ENCODE measurements at regions not wholly inside any gene's neighbourhood (a gene's known extent, or its start where the extent isn't known, plus 50 kb on each side); places are given as distances from the start of the nearest gene placed in this dataset.

DNA sequence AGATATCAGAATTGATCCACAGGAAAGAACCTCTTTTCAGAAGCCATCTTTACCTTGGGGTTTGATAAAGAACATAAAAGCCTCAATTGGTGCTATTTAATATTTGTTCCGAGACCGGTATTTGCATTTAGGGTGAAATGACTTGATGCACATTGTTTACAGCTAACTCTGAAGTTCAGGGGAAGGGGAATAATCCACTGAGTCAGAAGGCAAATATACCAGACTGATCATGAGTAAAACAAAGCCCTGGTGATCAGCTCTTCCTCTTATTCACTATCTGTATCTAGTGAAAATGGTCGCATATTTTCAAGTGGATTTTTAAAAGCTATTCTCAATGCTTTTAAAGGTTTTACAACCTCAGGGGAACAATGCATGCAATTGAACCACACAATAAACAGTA, 53.0 kb upstream of the ATP8B1 start:
- H3K27ac ChIP-seq = no peak overlapping the region
- H3K9me3 ChIP-seq = no peaks in the 10 kb centered on the region
- intact Hi-C loops (cut with DNase I; ENCODE audit: low total_unique reads) = no loop called here
- TF ChIP-seq, protein P1, sequence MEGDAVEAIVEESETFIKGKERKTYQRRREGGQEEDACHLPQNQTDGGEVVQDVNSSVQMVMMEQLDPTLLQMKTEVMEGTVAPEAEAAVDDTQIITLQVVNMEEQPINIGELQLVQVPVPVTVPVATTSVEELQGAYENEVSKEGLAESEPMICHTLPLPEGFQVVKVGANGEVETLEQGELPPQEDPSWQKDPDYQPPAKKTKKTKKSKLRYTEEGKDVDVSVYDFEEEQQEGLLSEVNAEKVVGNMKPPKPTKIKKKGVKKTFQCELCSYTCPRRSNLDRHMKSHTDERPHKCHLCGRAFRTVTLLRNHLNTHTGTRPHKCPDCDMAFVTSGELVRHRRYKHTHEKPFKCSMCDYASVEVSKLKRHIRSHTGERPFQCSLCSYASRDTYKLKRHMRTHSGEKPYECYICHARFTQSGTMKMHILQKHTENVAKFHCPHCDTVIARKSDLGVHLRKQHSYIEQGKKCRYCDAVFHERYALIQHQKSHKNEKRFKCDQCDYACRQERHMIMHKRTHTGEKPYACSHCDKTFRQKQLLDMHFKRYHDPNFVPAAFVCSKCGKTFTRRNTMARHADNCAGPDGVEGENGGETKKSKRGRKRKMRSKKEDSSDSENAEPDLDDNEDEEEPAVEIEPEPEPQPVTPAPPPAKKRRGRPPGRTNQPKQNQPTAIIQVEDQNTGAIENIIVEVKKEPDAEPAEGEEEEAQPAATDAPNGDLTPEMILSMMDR (IDR thresholded peaks at IDR 0.05) = no peak
- TF ChIP-seq POLR2A (IDR thresholded peaks at IDR 0.05) (no peak), POLR2AphosphoS5 (IDR thresholded peaks at IDR 0.05) (no peak)
- no peak for DNase-seq (ENCODE audit: low spot score in 2 of 2)
- H3K4me3 ChIP-seq = no peak overlapping the region
- no peaks in the 10 kb centered on the region for H3K27me3 ChIP-seq
- no peaks in the 10 kb centered on the region for H3K36me3 ChIP-seq
- H3K4me1 ChIP-seq = no peaks in the 10 kb centered on the region

DNA sequence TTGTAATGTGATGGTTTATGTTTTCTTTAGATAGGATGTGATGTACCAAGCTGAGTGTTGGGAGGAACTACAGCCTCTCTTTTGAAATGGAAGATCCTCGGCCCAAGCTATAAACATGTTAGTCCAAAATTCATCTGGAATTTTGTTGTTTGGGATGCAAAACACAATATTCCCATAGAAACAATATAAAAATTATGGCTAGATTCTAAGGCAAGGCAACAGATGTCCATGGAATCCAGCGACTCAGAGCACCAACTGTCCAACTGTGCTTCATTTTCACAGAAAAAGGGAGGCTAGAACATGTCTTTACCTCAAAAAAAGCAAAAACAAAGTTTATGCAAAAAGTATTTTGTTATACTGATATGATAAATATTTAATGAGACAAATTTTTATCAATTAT, 52.4 kb upstream of the ATP8B1 start:
- no peaks in the 10 kb centered on the region for H3K9me3 ChIP-seq
- no peaks in the 10 kb centered on the region for H3K27me3 ChIP-seq
- intact Hi-C loops (cut with DNase I; ENCODE audit: low total_unique reads) = no loop called here
- TF ChIP-seq, protein P1 (IDR thresholded peaks at IDR 0.05) = no peak
- TF ChIP-seq POLR2A (IDR thresholded peaks at IDR 0.05) (no peak), POLR2AphosphoS5 (IDR thresholded peaks at IDR 0.05) (no peak)
- DNase-seq (ENCODE audit: low spot score in 2 of 2) = no peak
- H3K36me3 ChIP-seq = no peaks in the 10 kb centered on the region
- H3K4me3 ChIP-seq = no peak overlapping the region
- no peak overlapping the region for H3K27ac ChIP-seq
- H3K4me1 ChIP-seq = no peaks in the 10 kb centered on the region

DNA sequence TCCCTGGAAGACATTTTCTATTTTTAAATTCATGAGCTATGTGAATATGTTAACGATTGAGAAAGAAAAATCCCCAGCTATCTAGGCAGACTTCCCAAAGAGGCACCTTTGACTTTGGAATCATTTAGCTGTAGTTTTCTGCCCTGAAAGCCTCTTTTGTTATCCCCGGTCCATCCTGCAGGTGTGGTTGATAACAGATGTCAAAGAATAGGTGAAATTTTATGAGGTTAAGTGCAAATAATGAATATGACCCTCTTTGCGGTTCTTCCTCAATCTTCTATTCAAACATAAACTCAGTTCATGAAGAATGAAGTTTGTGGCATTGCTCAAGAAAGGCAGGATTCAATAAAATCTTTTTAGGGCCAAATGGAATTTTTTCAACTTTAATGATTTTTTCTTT, 51.6 kb upstream of the ATP8B1 start:
- DNase-seq (ENCODE audit: low spot score in 2 of 2) = no peak
- Histone ChIP-seq H3K4me3 (no peak overlapping the region), H3K27me3 (no peaks in the 10 kb centered on the region), H3K4me1 (no peaks in the 10 kb centered on the region), H3K27ac (no peak overlapping the region), H3K9me3 (no peaks in the 10 kb centered on the region), H3K36me3 (no peaks in the 10 kb centered on the region)
- no peak for TF ChIP-seq POLR2AphosphoS5 (IDR thresholded peaks at IDR 0.05)
- TF ChIP-seq, protein P1 (IDR thresholded peaks at IDR 0.05) = no peak
- intact Hi-C loops (cut with DNase I; ENCODE audit: low total_unique reads) = no loop called here

DNA sequence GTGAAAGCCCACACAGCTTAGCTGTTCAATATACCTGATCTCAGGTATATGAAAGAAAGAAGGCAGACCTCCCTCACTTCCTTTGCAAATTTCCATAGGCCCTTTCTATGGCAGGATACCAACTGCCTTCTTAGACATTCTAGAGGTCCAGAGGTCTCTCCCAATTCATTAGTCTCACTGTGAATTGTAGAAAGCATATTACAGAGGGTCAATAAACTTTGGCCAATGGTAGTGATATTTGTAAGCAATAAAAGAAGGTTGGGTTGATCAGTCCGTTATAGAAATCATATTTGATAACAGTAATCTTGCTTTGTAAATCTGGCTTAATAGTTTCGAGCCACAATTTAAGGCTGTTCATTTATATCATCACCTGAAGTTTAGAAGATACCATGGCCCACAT, 50.7 kb upstream of the ATP8B1 start:
- Histone ChIP-seq H3K27ac (no peak overlapping the region), H3K4me3 (no peak overlapping the region), H3K4me1 (no peaks in the 10 kb centered on the region), H3K36me3 (no peaks in the 10 kb centered on the region), H3K9me3 (no peaks in the 10 kb centered on the region), H3K27me3 (no peaks in the 10 kb centered on the region)
- TF ChIP-seq POLR2AphosphoS5 (IDR thresholded peaks at IDR 0.05) (no peak), POLR2A (IDR thresholded peaks at IDR 0.05) (no peak)
- TF ChIP-seq, protein P1 (IDR thresholded peaks at IDR 0.05) = no peak
- no peak for DNase-seq (ENCODE audit: low spot score in 2 of 2)
- intact Hi-C loops (cut with DNase I; ENCODE audit: low total_unique reads) = no loop called here

DNA sequence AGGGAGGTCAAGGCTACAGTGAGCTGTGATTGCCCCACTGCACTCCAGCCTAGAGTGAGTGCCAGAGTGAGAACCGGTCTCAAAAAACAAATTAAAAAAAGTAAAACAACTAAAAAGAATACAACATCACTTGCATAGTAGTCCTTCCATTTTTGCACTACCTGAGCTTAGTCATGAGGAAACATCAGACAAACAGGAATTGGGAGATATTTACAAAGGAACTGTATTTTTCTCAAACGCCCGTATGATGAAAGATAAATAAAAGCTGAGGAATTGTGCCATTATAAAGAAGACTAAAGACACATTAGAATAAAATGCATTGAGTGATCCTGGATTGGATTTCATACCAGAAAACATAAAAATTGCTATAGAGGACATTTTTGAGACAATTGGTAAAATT, 50.0 kb upstream of the ATP8B1 start:
- Histone ChIP-seq H3K27me3 (no peaks in the 10 kb centered on the region), H3K4me1 (no peaks in the 10 kb centered on the region), H3K36me3 (no peaks in the 10 kb centered on the region), H3K27ac (no peak overlapping the region), H3K4me3 (no peak overlapping the region), H3K9me3 (no peaks in the 10 kb centered on the region)
- DNase-seq (ENCODE audit: low spot score in 2 of 2) = no peak
- intact Hi-C loops (cut with DNase I; ENCODE audit: low total_unique reads) = no loop called here
- TF ChIP-seq POLR2AphosphoS5 (IDR thresholded peaks at IDR 0.05) = no peak
- TF ChIP-seq, protein P1 (IDR thresholded peaks at IDR 0.05) = no peak
- no peak for TF ChIP-seq POLR2A (IDR thresholded peaks at IDR 0.05)

Data from breast epithelium (tissue), 4 donors.